ENCODE measurements at regions not wholly inside any gene's neighbourhood (a gene's known extent, or its start where the extent isn't known, plus 50 kb on each side); places are given as distances from the start of the nearest gene placed in this dataset.

DNA sequence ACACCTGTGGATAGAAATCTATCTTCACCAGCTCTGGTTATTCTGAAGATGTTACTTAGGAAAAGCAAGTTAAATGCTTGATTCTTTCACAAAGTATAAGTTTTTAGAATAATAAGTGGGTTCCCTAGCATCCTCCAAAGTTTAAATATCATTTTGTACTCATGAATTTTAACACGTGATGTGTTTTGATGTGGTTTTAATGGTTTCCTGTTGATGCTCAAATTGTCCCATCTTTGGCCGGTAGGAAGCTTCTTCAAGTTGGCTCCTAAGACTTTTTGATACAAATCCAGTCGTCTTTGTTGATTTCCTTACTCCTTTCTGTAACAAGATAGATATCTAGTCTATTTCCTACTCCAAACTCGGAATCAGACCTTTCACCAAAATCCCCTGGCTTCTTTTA is 94.5 kb upstream of the STXBP5 start:
- H3K36me3 ChIP-seq (ENCODE audit: control insufficient read depth, insufficient read depth, low read length), result no peaks in the 10 kb centered on the region
- no peaks in the 10 kb centered on the region for H3K4me1 ChIP-seq (ENCODE audit: control insufficient read depth, insufficient read depth, low read length)
- no peaks in the 10 kb centered on the region for H3K9me3 ChIP-seq (ENCODE audit: control insufficient read depth, insufficient read depth, low read depth, low read length)
- no peak overlapping the region for H3K4me3 ChIP-seq (ENCODE audit: low read depth, low read length)
- H3K27ac ChIP-seq (ENCODE audit: low read depth, low read length), result no peak overlapping the region
- H3K9ac ChIP-seq (ENCODE audit: low read length), result no peak overlapping the region
- no peaks in the 10 kb centered on the region for H3K27me3 ChIP-seq (ENCODE audit: control insufficient read depth, insufficient read depth, low read length)

DNA sequence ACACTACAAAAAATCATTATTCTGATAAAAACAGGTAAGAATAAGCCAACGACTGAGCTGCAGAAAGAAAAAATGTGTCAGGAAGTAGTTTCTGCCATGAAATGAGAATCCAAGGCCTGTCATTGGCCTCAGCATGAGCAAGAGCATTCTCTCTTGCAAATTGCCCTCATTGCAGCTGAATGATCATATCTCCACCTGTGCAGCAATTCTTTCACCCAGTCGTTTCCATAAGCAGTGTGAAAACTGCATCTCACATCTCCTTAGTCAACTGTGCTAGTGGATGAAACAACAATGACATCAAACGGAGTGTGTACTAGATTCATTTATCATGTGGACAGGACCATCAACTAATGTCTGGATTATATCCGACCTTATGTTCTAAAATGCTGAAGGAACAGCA is 88.2 kb upstream of the STXBP5 start:
- no peaks in the 10 kb centered on the region for H3K9me3 ChIP-seq (ENCODE audit: control insufficient read depth, insufficient read depth, low read depth, low read length)
- H3K27ac ChIP-seq (ENCODE audit: low read depth, low read length), result no peak overlapping the region
- no peak overlapping the region for H3K4me3 ChIP-seq (ENCODE audit: low read depth, low read length)
- H3K27me3 ChIP-seq (ENCODE audit: control insufficient read depth, insufficient read depth, low read length), result no peaks in the 10 kb centered on the region
- peaks cover 5% of the 10 kb centered on the region; the same call in 1 of the 2 replicates for H3K4me1 ChIP-seq (ENCODE audit: control insufficient read depth, insufficient read depth, low read length)
- no peak overlapping the region for H3K9ac ChIP-seq (ENCODE audit: low read length)
- no peaks in the 10 kb centered on the region for H3K36me3 ChIP-seq (ENCODE audit: control insufficient read depth, insufficient read depth, low read length)

DNA sequence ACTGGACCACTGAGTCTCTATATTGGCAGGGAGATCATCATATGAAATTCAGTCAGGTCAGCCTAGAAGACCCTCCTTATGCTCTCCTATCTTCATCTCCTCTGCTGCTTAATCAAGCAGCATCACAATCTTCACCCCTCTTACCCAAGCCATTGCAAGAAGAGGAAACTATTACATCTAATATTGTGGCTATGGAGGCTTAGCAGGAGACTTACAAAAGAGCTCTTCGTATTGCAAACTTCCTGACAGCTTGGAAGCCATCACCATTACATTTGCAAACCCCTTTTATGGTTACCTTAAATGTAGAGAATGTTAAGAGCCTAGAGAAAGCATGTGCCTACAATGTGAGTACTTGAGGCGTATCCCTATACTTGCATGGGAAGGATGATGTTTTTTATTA is 87.2 kb upstream of the STXBP5 start:
- no peaks in the 10 kb centered on the region for H3K27me3 ChIP-seq (ENCODE audit: control insufficient read depth, insufficient read depth, low read length)
- no peak overlapping the region for H3K4me3 ChIP-seq (ENCODE audit: low read depth, low read length)
- H3K9ac ChIP-seq (ENCODE audit: low read length), result no peak overlapping the region
- H3K9me3 ChIP-seq (ENCODE audit: control insufficient read depth, insufficient read depth, low read depth, low read length), result no peaks in the 10 kb centered on the region
- H3K36me3 ChIP-seq (ENCODE audit: control insufficient read depth, insufficient read depth, low read length), result no peaks in the 10 kb centered on the region
- H3K4me1 ChIP-seq (ENCODE audit: control insufficient read depth, insufficient read depth, low read length), result peaks cover 5% of the 10 kb centered on the region; the same call in 1 of the 2 replicates
- H3K27ac ChIP-seq (ENCODE audit: low read depth, low read length), result no peak overlapping the region

DNA sequence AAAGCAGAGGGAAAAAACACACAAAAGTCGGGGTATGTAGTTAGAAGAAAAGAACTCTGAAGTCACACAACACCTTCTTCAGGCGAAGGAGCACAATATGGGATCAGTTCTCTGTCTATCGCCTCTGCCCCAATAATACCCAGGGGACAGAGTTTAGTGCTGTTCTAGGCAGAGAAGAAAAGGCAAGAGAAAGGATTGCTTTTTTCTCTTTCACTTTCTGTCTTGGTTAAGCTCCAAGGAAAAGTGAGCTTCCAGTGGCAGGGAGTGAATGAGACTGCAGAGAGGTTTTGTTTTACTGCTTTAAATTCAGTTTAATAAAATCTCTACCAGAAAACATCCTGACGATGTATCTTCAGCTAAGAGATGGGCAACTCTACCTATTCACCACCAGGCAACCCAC is 86.6 kb upstream of the STXBP5 start:
- H3K4me3 ChIP-seq (ENCODE audit: low read depth, low read length), result no peak overlapping the region
- H3K36me3 ChIP-seq (ENCODE audit: control insufficient read depth, insufficient read depth, low read length), result no peaks in the 10 kb centered on the region
- peaks cover 5% of the 10 kb centered on the region; the same call in 1 of the 2 replicates for H3K4me1 ChIP-seq (ENCODE audit: control insufficient read depth, insufficient read depth, low read length)
- H3K9me3 ChIP-seq (ENCODE audit: control insufficient read depth, insufficient read depth, low read depth, low read length), result no peaks in the 10 kb centered on the region
- no peaks in the 10 kb centered on the region for H3K27me3 ChIP-seq (ENCODE audit: control insufficient read depth, insufficient read depth, low read length)
- H3K9ac ChIP-seq (ENCODE audit: low read length), result no peak overlapping the region
- H3K27ac ChIP-seq (ENCODE audit: low read depth, low read length), result no peak overlapping the region

DNA sequence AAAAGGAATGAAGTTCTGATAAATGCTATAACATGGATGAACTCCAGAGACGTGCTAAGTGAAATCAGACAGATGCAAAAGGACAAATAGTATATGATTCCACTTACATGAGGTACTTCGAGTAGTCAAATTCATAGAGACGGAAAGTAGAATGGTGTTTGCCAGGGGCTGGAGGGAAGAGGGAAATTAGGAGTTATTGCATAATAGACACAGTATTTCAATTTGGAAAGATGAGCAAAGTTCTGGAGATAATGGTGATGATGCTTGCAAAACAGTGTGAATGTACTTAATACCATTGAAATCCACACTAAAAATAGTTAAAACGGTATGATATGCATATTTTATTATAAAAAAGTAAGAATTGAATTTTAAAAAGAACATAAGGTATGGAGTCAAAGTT is 84.9 kb upstream of the STXBP5 start:
- Histone ChIP-seq H3K4me3 (ENCODE audit: low read depth, low read length) (no peak overlapping the region), H3K9me3 (ENCODE audit: control insufficient read depth, insufficient read depth, low read depth, low read length) (no peaks in the 10 kb centered on the region), H3K36me3 (ENCODE audit: control insufficient read depth, insufficient read depth, low read length) (no peaks in the 10 kb centered on the region), H3K27ac (ENCODE audit: low read depth, low read length) (no peak overlapping the region), H3K27me3 (ENCODE audit: control insufficient read depth, insufficient read depth, low read length) (no peaks in the 10 kb centered on the region), H3K9ac (ENCODE audit: low read length) (no peak overlapping the region), H3K4me1 (ENCODE audit: control insufficient read depth, insufficient read depth, low read length) (peaks cover 5% of the 10 kb centered on the region; the same call in 1 of the 2 replicates)

DNA sequence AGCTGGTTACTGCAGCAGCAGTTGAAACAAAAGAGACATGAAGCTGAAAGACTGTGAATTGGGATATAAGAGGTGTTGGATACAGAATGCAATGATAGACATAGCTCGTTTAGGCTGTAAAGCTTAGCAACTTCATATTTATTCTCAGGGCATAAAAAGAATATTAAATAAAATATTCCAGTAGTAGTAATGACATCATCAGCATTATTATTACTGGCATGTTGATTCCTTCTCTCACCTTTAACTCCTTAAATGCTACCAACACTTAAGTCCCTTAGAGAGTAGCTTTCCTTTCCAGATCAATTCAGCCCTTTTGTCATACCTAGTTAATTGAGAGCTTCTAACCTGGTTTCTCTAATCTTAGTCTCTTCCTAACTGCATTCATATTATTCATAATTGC is 81.4 kb upstream of the STXBP5 start:
- H3K27ac ChIP-seq (ENCODE audit: low read depth, low read length), result no peak overlapping the region
- no peaks in the 10 kb centered on the region for H3K36me3 ChIP-seq (ENCODE audit: control insufficient read depth, insufficient read depth, low read length)
- no peaks in the 10 kb centered on the region for H3K27me3 ChIP-seq (ENCODE audit: control insufficient read depth, insufficient read depth, low read length)
- no peak overlapping the region for H3K9ac ChIP-seq (ENCODE audit: low read length)
- H3K4me3 ChIP-seq (ENCODE audit: low read depth, low read length), result no peak overlapping the region
- no peaks in the 10 kb centered on the region for H3K9me3 ChIP-seq (ENCODE audit: control insufficient read depth, insufficient read depth, low read depth, low read length)
- H3K4me1 ChIP-seq (ENCODE audit: control insufficient read depth, insufficient read depth, low read length), result no peaks in the 10 kb centered on the region

DNA sequence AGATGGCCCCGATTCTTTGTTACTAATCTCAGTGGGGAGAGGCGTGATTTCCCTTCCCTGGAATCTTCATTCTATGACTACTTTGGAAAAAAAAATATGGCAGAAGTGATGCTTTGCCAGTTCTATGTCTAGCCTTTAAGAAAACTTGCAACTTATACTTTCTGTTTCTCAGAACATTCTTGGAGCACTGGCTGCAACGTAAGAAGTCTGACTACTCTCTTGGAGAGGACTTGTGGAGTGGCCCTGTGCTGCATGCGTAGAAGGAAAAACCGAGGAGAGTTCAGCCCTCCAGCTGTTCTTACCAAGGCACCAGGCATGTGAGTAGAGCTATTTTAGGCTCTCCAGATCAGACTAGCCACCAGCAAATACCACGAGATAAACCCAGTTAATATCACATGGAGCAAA is 77.6 kb upstream of the STXBP5 start:
- Histone ChIP-seq H3K4me3 (ENCODE audit: low read depth, low read length) (no peak overlapping the region), H3K27me3 (ENCODE audit: control insufficient read depth, insufficient read depth, low read length) (no peaks in the 10 kb centered on the region), H3K9ac (ENCODE audit: low read length) (no peak overlapping the region), H3K4me1 (ENCODE audit: control insufficient read depth, insufficient read depth, low read length) (peaks cover 1% of the 10 kb centered on the region; the same call in 1 of the 2 replicates), H3K36me3 (ENCODE audit: control insufficient read depth, insufficient read depth, low read length) (no peaks in the 10 kb centered on the region), H3K9me3 (ENCODE audit: control insufficient read depth, insufficient read depth, low read depth, low read length) (no peaks in the 10 kb centered on the region), H3K27ac (ENCODE audit: low read depth, low read length) (no peak overlapping the region)

DNA sequence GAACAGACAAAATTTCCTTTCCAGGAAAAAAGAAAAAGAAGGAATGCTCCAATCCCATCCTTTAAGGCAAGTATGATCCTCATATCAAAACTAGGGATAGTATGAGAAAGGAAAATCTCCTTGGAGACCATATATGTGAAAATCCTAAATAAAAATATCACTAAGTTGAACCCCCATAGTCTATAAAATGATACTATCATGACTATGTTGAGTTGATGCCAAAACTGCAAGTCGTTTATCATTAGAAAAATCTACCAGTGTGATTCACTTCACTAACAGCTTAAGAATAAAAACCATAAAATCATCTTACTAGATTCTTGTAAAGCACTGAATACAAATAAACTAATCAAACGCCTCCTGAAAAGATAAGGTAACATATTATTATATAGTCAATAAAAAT is 76.6 kb upstream of the STXBP5 start:
- H3K36me3 ChIP-seq (ENCODE audit: control insufficient read depth, insufficient read depth, low read length), result no peaks in the 10 kb centered on the region
- no peak overlapping the region for H3K4me3 ChIP-seq (ENCODE audit: low read depth, low read length)
- H3K9ac ChIP-seq (ENCODE audit: low read length), result no peak overlapping the region
- H3K4me1 ChIP-seq (ENCODE audit: control insufficient read depth, insufficient read depth, low read length), result peaks cover 6% of the 10 kb centered on the region; the same call in 1 of the 2 replicates
- H3K9me3 ChIP-seq (ENCODE audit: control insufficient read depth, insufficient read depth, low read depth, low read length), result no peaks in the 10 kb centered on the region
- no peaks in the 10 kb centered on the region for H3K27me3 ChIP-seq (ENCODE audit: control insufficient read depth, insufficient read depth, low read length)
- no peak overlapping the region for H3K27ac ChIP-seq (ENCODE audit: low read depth, low read length)

DNA sequence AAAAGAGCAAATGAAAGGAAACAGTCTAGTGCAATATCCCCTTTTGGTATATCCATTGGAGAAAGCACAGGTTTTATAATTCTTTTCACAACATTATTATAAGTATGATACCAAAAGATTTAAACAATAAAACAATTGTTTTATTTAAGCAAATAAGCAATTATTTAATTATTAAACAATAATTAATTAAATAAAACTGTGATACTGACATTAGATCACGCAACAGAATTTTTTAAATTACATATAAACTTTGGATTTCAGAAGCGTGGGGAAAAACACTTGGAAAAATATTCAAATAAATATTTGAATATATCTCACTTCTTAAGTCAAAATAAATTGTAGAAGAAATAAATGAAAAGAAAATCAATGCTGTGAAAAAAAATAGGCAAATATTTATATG is 76.2 kb upstream of the STXBP5 start:
- H3K4me1 ChIP-seq (ENCODE audit: control insufficient read depth, insufficient read depth, low read length), result peaks cover 8% of the 10 kb centered on the region; the same call in 1 of the 2 replicates
- H3K4me3 ChIP-seq (ENCODE audit: low read depth, low read length), result no peak overlapping the region
- H3K9me3 ChIP-seq (ENCODE audit: control insufficient read depth, insufficient read depth, low read depth, low read length), result no peaks in the 10 kb centered on the region
- H3K27ac ChIP-seq (ENCODE audit: low read depth, low read length), result no peak overlapping the region
- H3K27me3 ChIP-seq (ENCODE audit: control insufficient read depth, insufficient read depth, low read length), result no peaks in the 10 kb centered on the region
- H3K36me3 ChIP-seq (ENCODE audit: control insufficient read depth, insufficient read depth, low read length), result no peaks in the 10 kb centered on the region
- no peak overlapping the region for H3K9ac ChIP-seq (ENCODE audit: low read length)

DNA sequence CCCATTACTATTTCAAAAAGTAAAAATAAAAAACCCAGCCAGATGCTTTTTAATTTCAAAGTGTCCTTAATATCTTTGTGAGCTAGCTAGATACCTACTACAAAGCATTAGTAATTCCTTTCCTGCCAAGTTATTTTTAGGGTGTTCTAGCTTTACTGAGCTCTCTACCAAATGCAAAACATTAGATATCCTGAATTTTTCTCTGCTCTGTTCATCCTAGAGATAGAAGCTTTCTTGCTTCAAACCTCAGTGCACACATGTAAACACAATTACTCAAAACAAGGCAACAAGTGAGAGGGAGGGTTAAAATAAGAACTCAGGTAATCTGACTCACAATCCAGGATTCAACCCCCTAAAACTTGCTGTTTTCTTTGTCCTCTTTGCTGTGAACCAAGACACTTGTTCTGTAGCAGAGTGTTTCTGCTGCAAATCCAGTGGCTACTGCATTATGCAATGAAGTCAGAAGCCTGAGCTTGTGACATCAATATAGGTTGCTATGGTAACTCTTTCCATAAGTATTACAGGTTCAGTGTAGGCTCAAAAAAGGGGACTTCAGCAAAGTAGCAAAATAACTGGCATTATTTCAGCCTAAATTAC is 72.6 kb upstream of the STXBP5 start:
- Histone ChIP-seq H3K4me3 (ENCODE audit: low read depth, low read length) (no peak overlapping the region), H3K27ac (ENCODE audit: low read depth, low read length) (no peak overlapping the region), H3K36me3 (ENCODE audit: control insufficient read depth, insufficient read depth, low read length) (no peaks in the 10 kb centered on the region), H3K9me3 (ENCODE audit: control insufficient read depth, insufficient read depth, low read depth, low read length) (no peaks in the 10 kb centered on the region), H3K27me3 (ENCODE audit: control insufficient read depth, insufficient read depth, low read length) (no peaks in the 10 kb centered on the region), H3K4me1 (ENCODE audit: control insufficient read depth, insufficient read depth, low read length) (peaks cover 17% of the 10 kb centered on the region; the same call in 1 of the 2 replicates), H3K9ac (ENCODE audit: low read length) (no peak overlapping the region)

DNA sequence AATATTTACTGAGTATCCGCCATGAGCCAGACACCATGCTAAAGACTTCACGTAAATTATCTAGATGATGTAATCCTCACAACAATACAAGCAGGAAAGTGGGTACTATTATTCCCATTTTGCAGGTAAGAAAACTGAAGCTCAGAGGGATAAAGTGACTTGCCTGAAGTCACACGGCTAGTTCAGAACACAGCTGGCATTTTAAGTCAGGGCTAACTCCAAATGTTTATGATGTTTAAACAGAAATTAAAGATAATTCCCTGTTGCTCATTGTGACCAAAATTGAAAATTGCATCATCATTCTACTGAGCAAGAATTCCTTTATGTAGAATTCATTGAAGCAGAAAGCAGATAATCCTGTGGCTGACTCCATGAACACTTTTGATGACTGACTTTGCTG is 71.3 kb upstream of the STXBP5 start:
- no peaks in the 10 kb centered on the region for H3K36me3 ChIP-seq (ENCODE audit: control insufficient read depth, insufficient read depth, low read length)
- H3K9me3 ChIP-seq (ENCODE audit: control insufficient read depth, insufficient read depth, low read depth, low read length), result no peaks in the 10 kb centered on the region
- H3K27me3 ChIP-seq (ENCODE audit: control insufficient read depth, insufficient read depth, low read length), result no peaks in the 10 kb centered on the region
- H3K9ac ChIP-seq (ENCODE audit: low read length), result no peak overlapping the region
- no peak overlapping the region for H3K4me3 ChIP-seq (ENCODE audit: low read depth, low read length)
- no peak overlapping the region; the same call in 1 of the 2 replicates for H3K27ac ChIP-seq (ENCODE audit: low read depth, low read length)
- peaks cover 17% of the 10 kb centered on the region; the same call in 1 of the 2 replicates for H3K4me1 ChIP-seq (ENCODE audit: control insufficient read depth, insufficient read depth, low read length)

Measured in HUES6 (cell line).